Dermis microvascular lymphatic vessel endothelial cell (primary cell): ENCODE measurements at regions not wholly inside any gene's neighbourhood (a gene's known extent, or its start where the extent isn't known, plus 50 kb on each side); places are given as distances from the start of the nearest gene placed in this dataset.
"Not testable (repeated sequence)": the region's sequence is repeated elsewhere in the genome, so short reads cannot be mapped to it uniquely, and the experiment has no call there.

Source experiments
- DNase-seq, 2 donors: peaks; one replicate each; pipeline versions ENCODE4 v3.0.0 to v3.0.0-alpha.2; 2010; ENCODE audit warnings: low read depth in 2 of 2

- peak in 1 of 2 donors; percentile 66 for DNase-seq
Observed at GRCh38 chr21:39004634-39005501, 178.4 kb downstream of the PSMG1 start.

- peak; percentile 79 to 89 for DNase-seq
Observed at GRCh38 chr21:39003982-39004633, 179.1 kb downstream of the PSMG1 start.

- no peak for DNase-seq
Observed at GRCh38 chr21:39001341-39001740, 181.9 kb downstream of the PSMG1 start.

- peak; percentile 67 to 89 for DNase-seq
Observed at GRCh38 chr21:39000496-39000895, 182.8 kb downstream of the PSMG1 start.

GRCh38 chr21:38999161-38999560, 184.1 kb downstream of the PSMG1 start:
- no peak for DNase-seq

GRCh38 chr21:38998281-38998680, 185.0 kb downstream of the PSMG1 start:
- DNase-seq: not testable (repeated sequence)

GRCh38 chr21:38997843-38998175, 185.4 kb downstream of the PSMG1 start:
- DNase-seq: not testable (repeated sequence)

GRCh38 chr21:38997051-38997842, 186.0 kb downstream of the PSMG1 start:
- DNase-seq: no peak

GRCh38 chr21:38996355-38996754, 186.9 kb downstream of the PSMG1 start:
- no peak for DNase-seq

- no peak for DNase-seq
Observed at GRCh38 chr21:38995731-38996130, 187.5 kb downstream of the PSMG1 start.

GRCh38 chr21:38995071-38995669, 188.1 kb downstream of the PSMG1 start:
- DNase-seq: no peak

GRCh38 chr21:38994042-38994441, 188.3 kb downstream of the ETS2 start:
- no peak for DNase-seq

- peak; percentile 50 to 89 for DNase-seq
Observed at GRCh38 chr21:38993561-38993960, 187.8 kb downstream of the ETS2 start.

GRCh38 chr21:38992737-38993136, 187.0 kb downstream of the ETS2 start:
- peak in 1 of 2 donors; percentile 82 for DNase-seq

- no peak for DNase-seq
Observed at GRCh38 chr21:38990424-38990794, 184.7 kb downstream of the ETS2 start.

GRCh38 chr21:38989745-38990423, 184.2 kb downstream of the ETS2 start:
- peak in 1 of 2 donors; percentile 73 for DNase-seq

- DNase-seq: no peak
Observed at GRCh38 chr21:38989379-38989744, 183.6 kb downstream of the ETS2 start.

- no peak for DNase-seq
Observed at GRCh38 chr21:38988509-38989378, 183.0 kb downstream of the ETS2 start.

- DNase-seq: no peak
Observed at GRCh38 chr21:38987633-38988508, 182.1 kb downstream of the ETS2 start.
